GM06990 (cell line): ENCODE measurements at regions not wholly inside any gene's neighbourhood (a gene's known extent, or its start where the extent isn't known, plus 50 kb on each side); places are given as distances from the start of the nearest gene placed in this dataset.

Source experiments
- DNase-seq: peaks from one replicate; pipeline ENCODE4 v3.0.0-alpha.2; 2011; ENCODE audit not compliant: insufficient read length; ENCODE audit errors: extremely low read depth
- H3K27me3 ChIP-seq: replicated peaks from 2 replicates; pipeline ENCODE4 v1.6.0; 2011; ENCODE audit warnings: low read length; ENCODE audit not compliant: control insufficient read depth, insufficient read depth
- H3K36me3 ChIP-seq: 2 replicates; pipeline ENCODE4 v1.5.1; 2011; ENCODE audit warnings: low read length; ENCODE audit not compliant: control insufficient read depth, insufficient read depth
- H3K4me3 ChIP-seq: replicated peaks from 2 replicates; pipeline ENCODE4 v1.5.1; 2011; ENCODE audit warnings: low read depth, mild to moderate bottlenecking, control low read depth, low read length
- CTCF ChIP-seq: IDR thresholded peaks from 2 replicates; pipeline ENCODE4 v1.5.1; 2011; ENCODE audit warnings: low read length, control low read depth, mild to moderate bottlenecking, inconsistent platforms; ENCODE audit not compliant: insufficient read depth, poor library complexity, severe bottlenecking

GRCh38 chr2:136250131-136250530 lies 132.2 kb upstream of the CXCR4 start:
- no peak for DNase-seq
- Histone ChIP-seq H3K36me3 (no peaks in the 10 kb centered on the region), H3K27me3 (no peaks in the 10 kb centered on the region), H3K4me3 (no peak overlapping the region)
- no peak for TF ChIP-seq CTCF

DNA sequence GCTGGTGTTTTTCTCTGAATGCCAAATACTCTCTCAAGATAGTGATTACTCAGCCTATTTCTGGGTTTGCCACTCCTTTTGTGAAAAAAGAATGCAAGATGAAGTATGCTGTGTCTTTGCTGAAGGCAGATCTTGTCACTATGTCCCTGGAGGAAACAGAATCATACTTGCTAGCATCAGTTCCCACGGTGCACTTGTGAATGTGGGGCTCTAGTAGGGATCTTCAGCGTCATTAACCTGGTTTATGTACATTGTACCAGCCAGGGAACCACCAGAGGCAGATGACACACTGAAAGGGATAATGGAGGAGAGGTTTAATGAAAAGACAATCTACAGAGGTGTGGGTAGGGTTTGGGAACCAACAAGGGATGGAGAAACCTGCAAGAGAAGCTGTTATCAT lies 131.0 kb upstream of the CXCR4 start:
- no peak for TF ChIP-seq CTCF
- DNase-seq, result no peak
- Histone ChIP-seq H3K4me3 (no peak overlapping the region), H3K36me3 (no peaks in the 10 kb centered on the region), H3K27me3 (no peaks in the 10 kb centered on the region)

DNA sequence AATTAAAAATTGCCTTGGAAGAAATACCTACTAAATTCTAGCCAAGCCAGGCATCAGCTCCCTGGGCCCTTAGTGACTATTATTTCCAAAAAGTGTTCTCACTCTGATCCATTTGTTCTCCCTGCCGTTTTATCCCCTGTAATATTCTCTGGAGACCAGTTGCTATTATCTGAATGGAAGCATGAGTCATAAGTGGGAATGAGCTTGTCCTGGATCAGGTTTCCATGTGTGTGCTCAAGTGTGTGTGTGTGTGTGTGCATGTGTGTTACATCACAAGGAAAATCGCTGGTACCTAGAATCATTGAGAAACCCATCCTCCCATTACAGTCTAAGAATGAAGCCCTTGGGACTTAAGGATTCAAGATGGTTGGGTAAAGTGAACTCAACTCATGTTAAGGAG lies 130.3 kb upstream of the CXCR4 start:
- no peaks in the 10 kb centered on the region for H3K27me3 ChIP-seq
- H3K4me3 ChIP-seq, result no peak overlapping the region
- no peak for TF ChIP-seq CTCF
- no peak for DNase-seq
- H3K36me3 ChIP-seq, result no peaks in the 10 kb centered on the region

GRCh38 chr2:136247204-136247950 lies 129.4 kb upstream of the CXCR4 start:
- H3K36me3 ChIP-seq, result no peaks in the 10 kb centered on the region
- DNase-seq, result no peak
- H3K27me3 ChIP-seq, result no peaks in the 10 kb centered on the region
- no peak overlapping the region for H3K4me3 ChIP-seq
- TF ChIP-seq CTCF, result no peak

GRCh38 chr2:136246086-136246669 lies 128.2 kb upstream of the CXCR4 start:
- DNase-seq, result no peak
- Histone ChIP-seq H3K36me3 (no peaks in the 10 kb centered on the region), H3K4me3 (no peak overlapping the region), H3K27me3 (no peaks in the 10 kb centered on the region)
- TF ChIP-seq CTCF, result no peak
